Neural cell (in vitro differentiated cells): ENCODE measurements at regions not wholly inside any gene's neighbourhood (a gene's known extent, or its start where the extent isn't known, plus 50 kb on each side); places are given as distances from the start of the nearest gene placed in this dataset.

Experiments used
- H2AFZ ChIP-seq: fragments of 200-600, 300-800 bp; sonication (generic), shearing (Covaris generic); 2 replicates; pipeline ENCODE4 v1.6.0; 2014; ENCODE audit warnings: low read depth, mild to moderate bottlenecking, antibody characterized with exemption, low read length, moderate library complexity
- H3F3A ChIP-seq: fragments of 200-600 bp; shearing (Covaris generic); 2 replicates; pipeline ENCODE4 v1.6.1; 2016; ENCODE audit warnings: mild to moderate bottlenecking, moderate library complexity, mixed read lengths, antibody characterized with exemption, low read length; ENCODE audit not compliant: insufficient read depth, poor library complexity, severe bottlenecking
- H3K27ac ChIP-seq: fragments of 200-600, 300-800 bp; sonication (generic), shearing (Covaris generic); 2 replicates; pipeline ENCODE4 v1.5.1; 2014; ENCODE audit warnings: mild to moderate bottlenecking, low read length, moderate library complexity
- H3K27me3 ChIP-seq: fragments of 300-800, 200-600 bp; sonication (generic), shearing (Covaris generic); 2 replicates; pipeline ENCODE4 v1.6.0; 2014; ENCODE audit warnings: mild to moderate bottlenecking, low read depth, low read length, moderate library complexity; ENCODE audit not compliant: insufficient read depth
- H3K36me3 ChIP-seq: fragments of 300-800, 200-600 bp; sonication (generic), shearing (Covaris generic); 2 replicates; pipeline ENCODE4 v1.5.1; 2014; ENCODE audit warnings: mild to moderate bottlenecking, antibody characterized with exemption, low read length, moderate library complexity; ENCODE audit not compliant: insufficient read depth
- H3K4me2 ChIP-seq: fragments of 300-800, 200-600 bp; sonication (generic), shearing (Covaris generic); 2 replicates; pipeline ENCODE4 v1.6.0; 2014; ENCODE audit warnings: mild to moderate bottlenecking, low read length
- H3K4me3 ChIP-seq: fragments of 300-800, 200-600 bp; sonication (generic), shearing (Covaris generic); 2 replicates; pipeline ENCODE4 v1.5.1; 2014; ENCODE audit warnings: mild to moderate bottlenecking, low read length, moderate library complexity
- H3K79me2 ChIP-seq: fragments of 200-600 bp; shearing (Covaris generic); replicated peaks from 2 replicates; pipeline ENCODE4 v1.6.0; 2014; ENCODE audit warnings: mild to moderate bottlenecking, low read length, moderate library complexity; ENCODE audit not compliant: insufficient read depth
- H3K9ac ChIP-seq: fragments of 300-800, 200-600 bp; sonication (generic), shearing (Covaris generic); 2 replicates; pipeline ENCODE4 v1.6.1; 2016; ENCODE audit warnings: mild to moderate bottlenecking, low read length, mixed read lengths
- H3K9me2 ChIP-seq: fragments of 200-600 bp; shearing (Covaris generic); 2 replicates; pipeline ENCODE4 v1.6.1; 2016; ENCODE audit warnings: mild to moderate bottlenecking, low read length, mixed read lengths; ENCODE audit not compliant: insufficient read depth
- H3K9me3 ChIP-seq: fragments of 200-600, 300-800 bp; sonication (generic), shearing (Covaris generic); 2 replicates; pipeline ENCODE4 v1.6.1; 2016; ENCODE audit warnings: mild to moderate bottlenecking, mixed run types, low read length, moderate library complexity, mixed read lengths
- H4K20me1 ChIP-seq: fragments of 200-600 bp; shearing (Covaris generic); 2 replicates; pipeline ENCODE4 v1.6.1; 2016; ENCODE audit warnings: mild to moderate bottlenecking, mixed run types; ENCODE audit not compliant: insufficient read depth
- EP300 ChIP-seq: fragments of 450-650 bp; conservative IDR thresholded peaks from 2 replicates; pipeline ENCODE4 v1.6.1; 2014; ENCODE audit warnings: antibody characterized with exemption, mild to moderate bottlenecking, moderate library complexity; ENCODE audit not compliant: poor library complexity, severe bottlenecking
- EZH2 ChIP-seq: fragments of 200-600, 300-800 bp; shearing (Covaris generic), sonication (generic); IDR thresholded peaks from 2 replicates; pipeline ENCODE4 v1.6.1; 2014; ENCODE audit warnings: antibody characterized with exemption, low read length, borderline replicate concordance, mild to moderate bottlenecking; ENCODE audit not compliant: insufficient read depth, poor library complexity, severe bottlenecking
- MXI1 ChIP-seq: fragments of 450-650 bp; conservative IDR thresholded peaks from 2 replicates; pipeline ENCODE4 v1.6.1; 2014; ENCODE audit warnings: antibody characterized with exemption, mild to moderate bottlenecking; ENCODE audit not compliant: poor library complexity, severe bottlenecking
- POLR2AphosphoS5 ChIP-seq: IDR thresholded peaks from 2 replicates; pipeline ENCODE4 v1.6.1; 2012
- RAD21 ChIP-seq: fragments of 450-650 bp; conservative IDR thresholded peaks from 2 replicates; pipeline ENCODE4 v1.6.1; 2014; ENCODE audit warnings: antibody characterized with exemption, mild to moderate bottlenecking, moderate library complexity
- SMC3 ChIP-seq: fragments of 450-650 bp; conservative IDR thresholded peaks from 2 replicates; pipeline ENCODE4 v1.6.1; 2014; ENCODE audit warnings: antibody characterized with exemption, mild to moderate bottlenecking, moderate library complexity; ENCODE audit not compliant: poor library complexity
- TAF1 ChIP-seq: IDR thresholded peaks from 2 replicates; pipeline ENCODE4 v1.6.1; 2012; ENCODE audit warnings: low read depth
- TF ChIP-seq, protein P1 (sequence below): IDR thresholded peaks from 2 replicates; pipeline ENCODE4 v1.6.1; 2012; ENCODE audit warnings: borderline replicate concordance
- TF ChIP-seq, protein P2 (sequence below): fragments of 450-650 bp; IDR thresholded peaks from 2 replicates; pipeline ENCODE4 v1.5.1; 2014; ENCODE audit warnings: antibody characterized with exemption, mild to moderate bottlenecking, moderate library complexity; ENCODE audit not compliant: poor library complexity, severe bottlenecking

DNA sequence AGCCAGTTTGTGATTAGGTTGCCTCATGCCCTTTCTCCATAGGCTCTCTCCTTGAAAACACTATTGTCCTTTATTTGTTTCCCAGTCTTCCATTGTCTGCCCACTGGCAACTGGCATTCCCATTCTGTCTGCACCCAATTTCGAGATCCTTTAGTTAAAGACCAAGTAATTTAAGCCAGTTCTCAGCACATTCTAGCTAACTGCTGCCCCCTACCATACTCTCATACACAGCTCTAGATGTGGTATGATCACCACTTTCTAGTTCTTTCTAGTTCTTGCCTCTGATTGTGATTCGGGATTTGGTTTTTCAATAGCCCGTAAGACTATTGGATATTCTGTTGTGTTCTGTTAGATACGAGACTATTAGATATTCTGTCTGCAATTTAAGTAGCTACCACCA is 135.8 kb upstream of the TRPC5 start:
- H3K4me3 ChIP-seq = no peak overlapping the region
- H4K20me1 ChIP-seq = no peaks in the 10 kb centered on the region
- H3K9ac ChIP-seq = no peak overlapping the region
- no peaks in the 10 kb centered on the region for H3K27me3 ChIP-seq
- H3K4me2 ChIP-seq = no peak overlapping the region
- no peaks in the 10 kb centered on the region for H3F3A ChIP-seq
- H3K36me3 ChIP-seq = no peaks in the 10 kb centered on the region
- H3K9me3 ChIP-seq = no peaks in the 10 kb centered on the region
- no peaks in the 10 kb centered on the region for H3K79me2 ChIP-seq
- H3K27ac ChIP-seq = no peak overlapping the region
- TF ChIP-seq TAF1 = no peak
- TF ChIP-seq, protein P1, sequence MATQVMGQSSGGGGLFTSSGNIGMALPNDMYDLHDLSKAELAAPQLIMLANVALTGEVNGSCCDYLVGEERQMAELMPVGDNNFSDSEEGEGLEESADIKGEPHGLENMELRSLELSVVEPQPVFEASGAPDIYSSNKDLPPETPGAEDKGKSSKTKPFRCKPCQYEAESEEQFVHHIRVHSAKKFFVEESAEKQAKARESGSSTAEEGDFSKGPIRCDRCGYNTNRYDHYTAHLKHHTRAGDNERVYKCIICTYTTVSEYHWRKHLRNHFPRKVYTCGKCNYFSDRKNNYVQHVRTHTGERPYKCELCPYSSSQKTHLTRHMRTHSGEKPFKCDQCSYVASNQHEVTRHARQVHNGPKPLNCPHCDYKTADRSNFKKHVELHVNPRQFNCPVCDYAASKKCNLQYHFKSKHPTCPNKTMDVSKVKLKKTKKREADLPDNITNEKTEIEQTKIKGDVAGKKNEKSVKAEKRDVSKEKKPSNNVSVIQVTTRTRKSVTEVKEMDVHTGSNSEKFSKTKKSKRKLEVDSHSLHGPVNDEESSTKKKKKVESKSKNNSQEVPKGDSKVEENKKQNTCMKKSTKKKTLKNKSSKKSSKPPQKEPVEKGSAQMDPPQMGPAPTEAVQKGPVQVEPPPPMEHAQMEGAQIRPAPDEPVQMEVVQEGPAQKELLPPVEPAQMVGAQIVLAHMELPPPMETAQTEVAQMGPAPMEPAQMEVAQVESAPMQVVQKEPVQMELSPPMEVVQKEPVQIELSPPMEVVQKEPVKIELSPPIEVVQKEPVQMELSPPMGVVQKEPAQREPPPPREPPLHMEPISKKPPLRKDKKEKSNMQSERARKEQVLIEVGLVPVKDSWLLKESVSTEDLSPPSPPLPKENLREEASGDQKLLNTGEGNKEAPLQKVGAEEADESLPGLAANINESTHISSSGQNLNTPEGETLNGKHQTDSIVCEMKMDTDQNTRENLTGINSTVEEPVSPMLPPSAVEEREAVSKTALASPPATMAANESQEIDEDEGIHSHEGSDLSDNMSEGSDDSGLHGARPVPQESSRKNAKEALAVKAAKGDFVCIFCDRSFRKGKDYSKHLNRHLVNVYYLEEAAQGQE = no peak
- TF ChIP-seq EZH2 = no peak
- TF ChIP-seq, protein P2, sequence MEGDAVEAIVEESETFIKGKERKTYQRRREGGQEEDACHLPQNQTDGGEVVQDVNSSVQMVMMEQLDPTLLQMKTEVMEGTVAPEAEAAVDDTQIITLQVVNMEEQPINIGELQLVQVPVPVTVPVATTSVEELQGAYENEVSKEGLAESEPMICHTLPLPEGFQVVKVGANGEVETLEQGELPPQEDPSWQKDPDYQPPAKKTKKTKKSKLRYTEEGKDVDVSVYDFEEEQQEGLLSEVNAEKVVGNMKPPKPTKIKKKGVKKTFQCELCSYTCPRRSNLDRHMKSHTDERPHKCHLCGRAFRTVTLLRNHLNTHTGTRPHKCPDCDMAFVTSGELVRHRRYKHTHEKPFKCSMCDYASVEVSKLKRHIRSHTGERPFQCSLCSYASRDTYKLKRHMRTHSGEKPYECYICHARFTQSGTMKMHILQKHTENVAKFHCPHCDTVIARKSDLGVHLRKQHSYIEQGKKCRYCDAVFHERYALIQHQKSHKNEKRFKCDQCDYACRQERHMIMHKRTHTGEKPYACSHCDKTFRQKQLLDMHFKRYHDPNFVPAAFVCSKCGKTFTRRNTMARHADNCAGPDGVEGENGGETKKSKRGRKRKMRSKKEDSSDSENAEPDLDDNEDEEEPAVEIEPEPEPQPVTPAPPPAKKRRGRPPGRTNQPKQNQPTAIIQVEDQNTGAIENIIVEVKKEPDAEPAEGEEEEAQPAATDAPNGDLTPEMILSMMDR = no peak
- no peak for TF ChIP-seq MXI1
- TF ChIP-seq RAD21 = no peak
- TF ChIP-seq SMC3 = no peak
- TF ChIP-seq POLR2AphosphoS5 = no peak
- no peak for TF ChIP-seq EP300
- H3K9me2 ChIP-seq = no peaks in the 10 kb centered on the region
- no peak overlapping the region for H2AFZ ChIP-seq

DNA sequence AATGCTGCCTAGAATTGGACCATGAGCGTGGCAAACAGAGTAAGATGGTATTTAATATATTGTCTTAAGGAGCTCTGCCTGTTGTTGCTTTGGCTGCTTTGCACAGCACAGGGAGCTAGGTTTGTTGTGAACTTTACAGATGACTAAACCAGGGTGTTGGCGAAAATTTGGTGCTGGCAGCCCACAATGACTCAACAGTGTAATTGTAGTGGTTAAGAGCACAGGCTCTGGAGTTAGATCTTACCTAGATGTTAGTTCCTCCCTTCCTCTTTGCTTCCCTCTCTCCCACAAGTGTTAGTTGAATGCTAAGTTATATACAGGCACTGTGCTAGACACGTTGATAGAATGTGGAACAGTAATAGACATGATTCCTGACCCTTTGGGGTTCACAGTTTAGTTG is 128.9 kb upstream of the TRPC5 start:
- Histone ChIP-seq H3K9ac (no peak overlapping the region), H3K9me3 (no peaks in the 10 kb centered on the region), H3K27ac (no peak overlapping the region), H3K36me3 (no peaks in the 10 kb centered on the region), H3K27me3 (no peaks in the 10 kb centered on the region), H2AFZ (no peak overlapping the region), H4K20me1 (no peaks in the 10 kb centered on the region), H3K4me2 (no peak overlapping the region), H3K79me2 (no peaks in the 10 kb centered on the region), H3F3A (no peaks in the 10 kb centered on the region), H3K4me3 (no peak overlapping the region), H3K9me2 (no peaks in the 10 kb centered on the region)
- TF ChIP-seq EZH2 (no peak), EP300 (no peak), SMC3 (no peak), RAD21 (no peak), POLR2AphosphoS5 (no peak), MXI1 (no peak), TAF1 (no peak)
- TF ChIP-seq, protein P2 = no peak
- TF ChIP-seq, protein P1 = no peak
